Neural cell (in vitro differentiated cells): ENCODE measurements at regions not wholly inside any gene's neighbourhood (a gene's known extent, or its start where the extent isn't known, plus 50 kb on each side); places are given as distances from the start of the nearest gene placed in this dataset.

Experiments
- H2AFZ ChIP-seq: fragments of 200-600, 300-800 bp; sonication (generic), shearing (Covaris generic); 2 replicates; pipeline ENCODE4 v1.6.0; 2014; ENCODE audit warnings: low read depth, mild to moderate bottlenecking, antibody characterized with exemption, low read length, moderate library complexity
- H3F3A ChIP-seq: fragments of 200-600 bp; shearing (Covaris generic); 2 replicates; pipeline ENCODE4 v1.6.1; 2016; ENCODE audit warnings: mild to moderate bottlenecking, moderate library complexity, mixed read lengths, antibody characterized with exemption, low read length; ENCODE audit not compliant: insufficient read depth, poor library complexity, severe bottlenecking
- H3K27ac ChIP-seq: fragments of 200-600, 300-800 bp; sonication (generic), shearing (Covaris generic); 2 replicates; pipeline ENCODE4 v1.5.1; 2014; ENCODE audit warnings: mild to moderate bottlenecking, low read length, moderate library complexity
- H3K27me3 ChIP-seq: fragments of 300-800, 200-600 bp; sonication (generic), shearing (Covaris generic); 2 replicates; pipeline ENCODE4 v1.6.0; 2014; ENCODE audit warnings: mild to moderate bottlenecking, low read depth, low read length, moderate library complexity; ENCODE audit not compliant: insufficient read depth
- H3K36me3 ChIP-seq: fragments of 300-800, 200-600 bp; sonication (generic), shearing (Covaris generic); 2 replicates; pipeline ENCODE4 v1.5.1; 2014; ENCODE audit warnings: mild to moderate bottlenecking, antibody characterized with exemption, low read length, moderate library complexity; ENCODE audit not compliant: insufficient read depth
- H3K4me2 ChIP-seq: fragments of 300-800, 200-600 bp; sonication (generic), shearing (Covaris generic); 2 replicates; pipeline ENCODE4 v1.6.0; 2014; ENCODE audit warnings: mild to moderate bottlenecking, low read length
- H3K4me3 ChIP-seq: fragments of 300-800, 200-600 bp; sonication (generic), shearing (Covaris generic); 2 replicates; pipeline ENCODE4 v1.5.1; 2014; ENCODE audit warnings: mild to moderate bottlenecking, low read length, moderate library complexity
- H3K79me2 ChIP-seq: fragments of 200-600 bp; shearing (Covaris generic); replicated peaks from 2 replicates; pipeline ENCODE4 v1.6.0; 2014; ENCODE audit warnings: mild to moderate bottlenecking, low read length, moderate library complexity; ENCODE audit not compliant: insufficient read depth
- H3K9ac ChIP-seq: fragments of 300-800, 200-600 bp; sonication (generic), shearing (Covaris generic); 2 replicates; pipeline ENCODE4 v1.6.1; 2016; ENCODE audit warnings: mild to moderate bottlenecking, low read length, mixed read lengths
- H3K9me2 ChIP-seq: fragments of 200-600 bp; shearing (Covaris generic); 2 replicates; pipeline ENCODE4 v1.6.1; 2016; ENCODE audit warnings: mild to moderate bottlenecking, low read length, mixed read lengths; ENCODE audit not compliant: insufficient read depth
- H3K9me3 ChIP-seq: fragments of 200-600, 300-800 bp; sonication (generic), shearing (Covaris generic); 2 replicates; pipeline ENCODE4 v1.6.1; 2016; ENCODE audit warnings: mild to moderate bottlenecking, mixed run types, low read length, moderate library complexity, mixed read lengths
- H4K20me1 ChIP-seq: fragments of 200-600 bp; shearing (Covaris generic); 2 replicates; pipeline ENCODE4 v1.6.1; 2016; ENCODE audit warnings: mild to moderate bottlenecking, mixed run types; ENCODE audit not compliant: insufficient read depth
- CTCF ChIP-seq: fragments of 450-650 bp; IDR thresholded peaks from 2 replicates; pipeline ENCODE4 v1.5.1; 2014; ENCODE audit warnings: antibody characterized with exemption, mild to moderate bottlenecking, moderate library complexity; ENCODE audit not compliant: poor library complexity, severe bottlenecking
- EP300 ChIP-seq: fragments of 450-650 bp; conservative IDR thresholded peaks from 2 replicates; pipeline ENCODE4 v1.6.1; 2014; ENCODE audit warnings: antibody characterized with exemption, mild to moderate bottlenecking, moderate library complexity; ENCODE audit not compliant: poor library complexity, severe bottlenecking
- EZH2 ChIP-seq: fragments of 200-600, 300-800 bp; shearing (Covaris generic), sonication (generic); IDR thresholded peaks from 2 replicates; pipeline ENCODE4 v1.6.1; 2014; ENCODE audit warnings: antibody characterized with exemption, low read length, borderline replicate concordance, mild to moderate bottlenecking; ENCODE audit not compliant: insufficient read depth, poor library complexity, severe bottlenecking
- MXI1 ChIP-seq: fragments of 450-650 bp; conservative IDR thresholded peaks from 2 replicates; pipeline ENCODE4 v1.6.1; 2014; ENCODE audit warnings: antibody characterized with exemption, mild to moderate bottlenecking; ENCODE audit not compliant: poor library complexity, severe bottlenecking
- POLR2AphosphoS5 ChIP-seq: IDR thresholded peaks from 2 replicates; pipeline ENCODE4 v1.6.1; 2012
- RAD21 ChIP-seq: fragments of 450-650 bp; conservative IDR thresholded peaks from 2 replicates; pipeline ENCODE4 v1.6.1; 2014; ENCODE audit warnings: antibody characterized with exemption, mild to moderate bottlenecking, moderate library complexity
- REST ChIP-seq: IDR thresholded peaks from 2 replicates; pipeline ENCODE4 v1.6.1; 2012; ENCODE audit warnings: borderline replicate concordance
- SMC3 ChIP-seq: fragments of 450-650 bp; conservative IDR thresholded peaks from 2 replicates; pipeline ENCODE4 v1.6.1; 2014; ENCODE audit warnings: antibody characterized with exemption, mild to moderate bottlenecking, moderate library complexity; ENCODE audit not compliant: poor library complexity
- TAF1 ChIP-seq: IDR thresholded peaks from 2 replicates; pipeline ENCODE4 v1.6.1; 2012; ENCODE audit warnings: low read depth

- Histone ChIP-seq H3K4me3 (no peak overlapping the region), H3K36me3 (no peaks in the 10 kb centered on the region), H3K27me3 (no peaks in the 10 kb centered on the region), H3K9me3 (no peaks in the 10 kb centered on the region), H3K4me2 (no peak overlapping the region), H3K9me2 (no peaks in the 10 kb centered on the region), H4K20me1 (no peaks in the 10 kb centered on the region), H3F3A (no peaks in the 10 kb centered on the region), H3K27ac (no peak overlapping the region), H3K9ac (no peak overlapping the region), H3K79me2 (no peaks in the 10 kb centered on the region), H2AFZ (no peak overlapping the region)
- no peak for TF ChIP-seq CTCF
- no peak for TF ChIP-seq EP300
- no peak for TF ChIP-seq POLR2AphosphoS5
- TF ChIP-seq TAF1 = no peak
- no peak for TF ChIP-seq SMC3
- TF ChIP-seq EZH2 = no peak
- no peak for TF ChIP-seq REST
- no peak for TF ChIP-seq MXI1
- no peak for TF ChIP-seq RAD21
Measured at GRCh38 chr10:118523775-118524174, 71.7 kb downstream of the PRLHR start.

GRCh38 chr10:118522791-118523498 is 72.5 kb downstream of the PRLHR start:
- H4K20me1 ChIP-seq = no peaks in the 10 kb centered on the region
- H3K9me2 ChIP-seq = no peaks in the 10 kb centered on the region
- no peaks in the 10 kb centered on the region for H3F3A ChIP-seq
- no peak overlapping the region for H3K9ac ChIP-seq
- H3K4me2 ChIP-seq = no peak overlapping the region
- no peaks in the 10 kb centered on the region for H3K36me3 ChIP-seq
- no peak overlapping the region for H3K4me3 ChIP-seq
- H3K9me3 ChIP-seq = peaks cover under 1% of the 10 kb centered on the region
- TF ChIP-seq RAD21 = no peak
- TF ChIP-seq SMC3 = no peak
- TF ChIP-seq TAF1 = no peak
- TF ChIP-seq POLR2AphosphoS5 = no peak
- no peak for TF ChIP-seq CTCF
- no peak for TF ChIP-seq REST
- no peak for TF ChIP-seq EZH2
- no peak for TF ChIP-seq MXI1
- TF ChIP-seq EP300 = no peak
- H3K27ac ChIP-seq = no peak overlapping the region
- H2AFZ ChIP-seq = no peak overlapping the region
- H3K79me2 ChIP-seq = no peaks in the 10 kb centered on the region
- H3K27me3 ChIP-seq = no peaks in the 10 kb centered on the region
